GM19324 (cell line): ENCODE measurements at regions not wholly inside any gene's neighbourhood (a gene's known extent, or its start where the extent isn't known, plus 50 kb on each side); places are given as distances from the start of the nearest gene placed in this dataset.

ENCODE experiments used
- ATAC-seq: cut with Tn5 transposase; IDR thresholded peaks from one replicate; pipeline ENCODE4 v1.9.1; 2021; ENCODE audit warnings: mild to moderate bottlenecking, moderate library complexity; ENCODE audit not compliant: unreplicated experiment, low FRiP score

DNA sequence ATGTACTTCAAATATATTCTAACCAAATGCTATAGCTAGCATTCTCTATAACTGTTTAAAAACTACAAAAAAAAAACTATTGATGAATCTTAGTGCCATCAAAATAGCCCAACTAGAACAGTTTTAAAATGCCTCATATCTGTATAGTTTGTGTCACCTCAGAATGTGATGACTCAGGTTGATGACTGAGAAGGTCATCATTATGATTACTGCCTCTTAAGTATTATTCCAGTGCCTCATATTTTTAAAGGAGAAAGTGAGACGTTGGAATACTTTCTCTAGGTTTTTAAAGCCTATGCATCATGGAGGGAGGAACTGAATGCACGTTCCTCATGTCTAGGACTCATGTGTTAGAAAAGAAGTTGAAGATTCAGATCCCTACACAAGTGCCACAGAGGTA is 88.2 kb downstream of the TMA16 start:
- no peak for ATAC-seq

DNA sequence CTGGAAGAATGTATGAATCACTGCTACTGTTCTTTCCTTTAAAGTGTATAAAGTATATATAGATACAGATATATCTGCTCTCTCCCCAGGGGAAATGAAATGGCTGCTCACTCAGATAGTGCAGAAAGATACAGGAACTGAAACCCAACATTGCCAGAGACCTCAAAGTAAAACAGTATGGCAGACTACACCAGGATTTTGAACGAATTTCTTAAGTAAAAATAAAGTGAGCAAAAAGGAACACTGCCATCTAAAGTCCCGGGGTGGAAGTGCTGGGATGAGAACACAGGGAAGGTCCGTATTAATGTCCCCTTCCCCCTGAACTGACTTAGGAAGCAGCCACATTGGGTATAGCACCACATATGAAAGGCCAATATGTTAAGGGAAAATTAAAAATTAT is 93.4 kb downstream of the TMA16 start:
- peak; percentile 38 for ATAC-seq

DNA sequence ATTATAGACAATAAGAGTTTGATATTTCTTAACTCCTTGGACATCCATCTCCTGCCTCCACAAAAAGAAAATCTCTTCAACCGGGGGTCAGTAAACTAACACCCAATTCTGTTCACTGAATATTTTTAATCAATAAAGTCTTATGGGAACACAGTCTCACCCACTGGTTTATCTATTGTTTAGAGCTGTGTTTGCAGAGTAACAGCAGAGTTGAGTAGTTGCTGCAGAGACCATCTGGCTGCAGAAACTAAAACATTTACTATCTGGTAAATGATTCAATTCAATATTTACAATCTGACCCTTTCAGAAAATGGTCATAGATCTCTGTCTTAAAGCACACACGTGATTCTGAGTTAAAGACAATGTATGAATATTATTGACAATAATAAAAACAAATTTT is 94.0 kb downstream of the TMA16 start:
- ATAC-seq, result no peak

DNA sequence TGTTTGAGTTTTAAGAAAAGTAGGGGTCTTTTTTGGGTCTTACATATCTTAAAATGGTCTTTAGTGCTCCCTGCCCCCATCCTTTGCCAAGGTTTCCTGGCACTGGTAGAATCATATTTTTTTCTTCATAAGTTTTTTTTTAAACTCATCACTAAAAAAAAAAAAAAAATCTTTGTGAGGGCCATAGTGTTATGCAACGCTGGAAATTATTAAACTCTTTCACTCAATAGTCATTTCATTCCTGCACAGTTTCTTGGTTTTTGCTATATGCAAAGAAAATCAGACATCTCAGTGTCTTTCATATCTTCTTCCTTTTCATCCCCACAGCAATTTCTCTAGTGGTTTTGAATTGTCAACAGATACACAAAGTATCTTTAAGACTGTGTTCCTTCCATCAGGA is 95.6 kb downstream of the TMA16 start:
- no peak for ATAC-seq

DNA sequence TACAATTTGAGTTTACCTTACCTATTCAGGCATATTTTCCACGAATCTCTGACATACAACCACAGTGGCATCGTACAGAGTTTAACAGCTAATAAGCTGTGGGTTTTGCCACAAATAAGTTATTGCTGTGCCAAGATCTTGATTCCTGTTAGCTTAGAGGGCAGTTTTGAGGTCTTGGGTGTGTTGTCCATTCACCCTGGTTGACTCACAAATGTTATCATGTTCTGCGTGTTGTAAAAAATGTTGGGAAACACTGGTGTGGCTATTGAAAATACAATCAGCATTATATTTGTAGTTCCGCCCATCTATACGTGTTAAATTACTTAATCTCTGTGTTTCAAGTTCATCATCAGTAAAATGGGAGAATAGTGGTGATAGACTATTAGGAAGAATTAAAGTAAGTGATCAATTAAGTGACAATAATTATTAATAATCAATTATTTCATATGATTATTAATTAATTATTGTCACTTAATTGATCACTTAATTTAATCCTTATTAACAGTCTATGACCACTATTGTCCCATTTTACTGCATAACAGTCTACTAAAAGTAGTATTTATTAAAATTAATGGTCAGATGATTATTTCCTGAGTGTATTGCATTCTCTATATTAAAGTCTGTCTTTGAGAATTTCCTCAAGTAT is 96.3 kb downstream of the TMA16 start:
- ATAC-seq, result no peak

DNA sequence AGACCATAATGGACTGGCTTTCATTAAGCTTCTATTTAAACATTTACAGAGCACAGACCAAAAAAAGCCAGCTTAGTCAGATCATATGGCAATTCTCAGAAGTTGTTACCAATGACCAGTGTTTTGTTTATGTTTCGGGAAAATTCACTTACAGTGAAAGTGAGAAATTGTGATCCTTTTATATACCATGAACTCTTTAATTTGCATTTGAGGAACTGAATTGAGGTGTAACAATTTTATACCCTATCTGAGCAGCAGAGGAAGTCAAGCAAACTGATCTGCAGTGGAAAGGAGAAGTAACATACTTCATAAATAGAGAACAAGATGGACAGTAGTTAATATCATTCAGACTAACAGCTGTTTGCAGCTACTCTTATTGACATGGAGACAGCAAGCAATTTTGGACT is 97.1 kb downstream of the TMA16 start:
- ATAC-seq, result peak; percentile 91

DNA sequence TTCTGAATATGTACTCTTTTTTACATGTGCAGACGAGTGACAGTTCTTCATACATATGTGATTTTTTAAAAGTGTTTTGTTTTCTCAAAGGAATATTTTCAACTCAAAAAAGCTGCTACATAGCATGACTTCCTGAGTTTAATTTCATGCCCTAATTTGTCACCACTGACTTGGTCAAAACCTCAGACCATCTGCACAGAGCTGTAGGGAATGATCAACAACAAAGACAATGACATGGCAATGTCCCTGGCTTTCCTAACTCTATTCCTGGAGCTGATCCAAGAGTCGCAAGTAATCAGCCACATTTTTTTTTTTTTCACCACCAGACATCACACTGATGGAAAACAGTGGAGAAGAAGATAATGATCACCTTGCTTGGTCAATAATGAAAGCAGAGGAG is 97.7 kb downstream of the TMA16 start:
- no peak for ATAC-seq

DNA sequence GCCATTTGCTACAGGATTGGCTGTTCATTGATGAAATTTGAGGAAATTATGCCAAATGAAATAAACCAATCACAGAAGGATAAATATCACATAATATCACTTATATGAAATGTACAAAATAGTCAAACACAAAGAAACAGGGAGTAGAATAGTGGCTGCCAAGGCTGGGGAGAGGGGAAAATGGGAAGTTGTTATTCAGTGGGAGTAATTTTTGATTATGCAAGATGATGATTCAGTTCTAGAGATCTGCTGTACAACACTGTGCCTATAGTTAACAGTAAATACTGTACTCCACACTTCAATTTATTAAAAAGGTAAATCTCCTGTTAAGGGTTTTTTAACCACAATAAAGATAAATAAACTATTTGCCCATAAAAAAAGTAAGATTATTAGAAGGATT is 101.1 kb downstream of the TMA16 start:
- ATAC-seq, result no peak

DNA sequence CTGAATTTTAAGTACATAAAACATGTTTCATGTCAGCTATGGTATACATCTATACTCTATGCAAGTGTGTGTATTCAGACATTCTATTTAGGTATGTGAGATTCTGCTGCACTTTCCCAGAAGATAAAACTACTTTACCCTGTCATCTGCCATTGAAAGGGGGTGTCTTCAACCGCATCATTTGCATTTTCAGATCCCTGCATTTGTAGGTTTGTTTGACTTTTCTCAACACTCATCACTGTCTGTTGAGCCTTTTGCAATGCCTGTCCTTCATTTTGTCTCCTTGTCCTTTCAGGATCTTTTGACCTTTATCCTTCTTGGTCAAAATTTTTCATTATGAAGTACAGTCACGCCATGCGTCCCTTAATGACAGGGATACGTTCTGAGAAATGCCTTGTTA is 103.5 kb downstream of the TMA16 start:
- peak; percentile 72 for ATAC-seq

DNA sequence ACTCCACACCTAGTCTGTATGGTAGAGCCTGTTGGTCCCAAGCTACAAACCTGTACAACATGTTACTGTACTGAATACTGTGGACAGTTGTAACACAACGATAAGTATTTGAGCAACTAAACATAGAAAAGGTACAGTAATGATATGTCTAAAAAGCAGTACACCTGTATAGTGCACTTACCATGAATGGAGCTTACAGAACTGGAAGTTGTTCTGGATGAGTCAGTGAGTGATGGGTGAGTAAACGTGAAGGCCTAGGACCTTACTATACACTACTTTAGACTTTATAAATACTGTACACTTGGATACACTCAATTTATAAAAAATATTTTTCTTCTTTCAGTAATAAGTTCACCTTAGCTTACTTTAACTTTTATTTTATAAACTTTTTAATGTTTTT is 104.0 kb downstream of the TMA16 start:
- peak; percentile 18 for ATAC-seq

DNA sequence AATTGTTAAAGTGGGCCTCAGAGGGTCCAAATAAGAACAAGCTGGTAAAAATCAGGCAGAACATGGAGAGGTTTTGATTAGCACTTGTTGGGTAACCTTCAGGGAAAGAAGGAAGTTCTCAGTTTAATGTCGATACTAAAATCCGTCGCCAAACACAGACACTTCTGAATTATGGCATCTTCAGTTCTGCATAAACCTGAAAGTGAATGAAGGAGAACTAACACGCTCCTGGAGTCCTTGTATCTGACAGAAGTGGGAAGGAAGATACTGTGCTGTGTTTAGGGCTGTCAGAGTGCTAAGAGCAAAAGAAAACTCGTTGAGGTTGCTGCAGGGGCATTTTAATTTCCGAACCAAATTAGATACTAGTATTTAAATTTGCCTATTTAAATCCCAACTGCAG is 106.2 kb downstream of the TMA16 start:
- ATAC-seq, result no peak

DNA sequence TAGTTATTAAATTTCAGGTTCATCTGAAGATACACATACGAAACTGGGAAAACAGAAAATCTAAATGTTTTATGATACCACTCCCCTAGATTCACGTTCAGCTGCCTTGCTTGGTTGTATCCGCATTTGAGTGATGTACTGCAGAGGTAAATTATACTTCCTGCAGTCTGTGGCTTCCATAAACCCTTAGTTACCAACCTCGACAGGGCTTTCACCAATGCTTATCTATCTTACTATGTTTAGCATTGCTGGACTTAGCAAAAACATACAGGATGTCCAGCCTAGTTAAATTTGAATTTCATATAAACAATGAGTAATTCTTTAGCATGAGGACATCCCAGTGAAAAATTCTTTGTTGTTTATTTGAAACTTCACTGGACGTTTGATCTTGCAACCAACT is 108.8 kb downstream of the TMA16 start:
- no peak for ATAC-seq

DNA sequence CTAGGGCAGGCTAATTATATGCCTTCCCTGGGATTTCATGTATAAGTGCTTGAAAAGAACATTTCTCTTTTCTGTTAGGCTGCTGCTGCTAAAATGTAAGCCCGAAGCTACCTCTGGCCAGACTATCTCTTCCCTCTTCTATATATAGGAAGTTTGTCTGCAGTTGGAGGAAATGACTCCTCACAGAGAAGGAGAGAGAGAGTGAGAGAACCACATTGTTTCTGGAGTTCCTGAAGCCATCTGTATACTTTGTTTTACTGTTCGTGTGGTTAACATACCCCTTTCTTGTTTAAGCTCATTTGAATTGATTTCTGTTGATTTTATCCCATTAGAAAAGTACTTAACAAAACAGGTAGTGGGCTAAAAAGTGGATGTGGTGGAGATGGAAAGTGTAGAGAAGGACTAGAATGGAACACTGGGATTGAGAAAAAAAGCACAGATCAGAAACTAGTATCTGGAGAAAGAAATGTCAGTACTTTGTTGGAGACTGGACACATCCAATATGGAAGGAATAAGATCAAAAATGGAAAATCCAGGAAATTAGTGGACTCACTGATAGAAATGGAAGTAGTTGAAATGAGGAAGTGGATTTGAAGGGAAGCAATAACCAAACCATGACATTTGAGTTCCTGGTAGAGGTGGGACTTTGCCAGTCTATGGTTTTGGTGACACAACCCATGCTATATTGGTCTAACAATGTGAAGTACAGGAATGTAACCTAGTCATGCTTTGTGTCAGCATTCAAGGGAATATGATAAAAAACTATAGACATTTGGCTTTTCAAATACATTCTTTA is 112.6 kb downstream of the TMA16 start:
- ATAC-seq, result no peak

DNA sequence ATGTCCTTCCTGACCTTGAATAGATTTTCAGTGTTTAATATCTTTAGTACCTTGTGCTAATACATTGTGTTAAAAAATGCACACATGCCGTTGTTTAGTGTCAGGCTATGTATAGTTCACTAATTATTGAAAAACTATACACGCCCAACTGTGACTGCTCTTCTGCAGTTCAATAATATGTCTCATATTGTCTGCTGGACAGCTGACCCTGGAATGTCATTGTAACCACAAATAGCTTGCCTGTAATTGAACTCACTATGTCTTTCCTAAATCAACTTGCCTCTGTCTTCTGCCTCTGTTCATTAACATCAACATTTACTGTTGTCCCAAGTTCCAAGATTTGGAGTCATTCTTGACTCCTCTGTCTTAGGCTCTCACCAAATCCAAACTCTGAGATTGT is 114.5 kb downstream of the TMA16 start:
- ATAC-seq, result no peak

DNA sequence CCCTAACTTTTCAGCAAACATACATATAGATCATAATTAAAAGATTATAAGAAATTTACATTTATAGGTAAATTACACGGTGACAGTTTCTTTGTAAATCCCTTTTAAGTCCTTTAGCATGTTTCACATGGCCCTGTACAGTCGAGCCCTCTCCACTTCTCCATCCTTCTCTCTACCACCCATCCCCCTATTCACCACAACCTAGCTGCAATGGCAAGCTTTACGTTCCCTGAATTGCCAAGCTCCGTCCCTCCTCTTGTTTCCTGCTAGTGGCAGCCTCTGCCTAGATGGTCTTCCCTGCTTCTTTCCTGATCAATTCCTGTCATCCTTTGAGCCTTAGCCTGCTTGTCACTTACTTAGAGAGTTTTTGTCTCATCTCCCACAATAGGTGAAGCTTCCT is 116.2 kb downstream of the TMA16 start:
- no peak for ATAC-seq

DNA sequence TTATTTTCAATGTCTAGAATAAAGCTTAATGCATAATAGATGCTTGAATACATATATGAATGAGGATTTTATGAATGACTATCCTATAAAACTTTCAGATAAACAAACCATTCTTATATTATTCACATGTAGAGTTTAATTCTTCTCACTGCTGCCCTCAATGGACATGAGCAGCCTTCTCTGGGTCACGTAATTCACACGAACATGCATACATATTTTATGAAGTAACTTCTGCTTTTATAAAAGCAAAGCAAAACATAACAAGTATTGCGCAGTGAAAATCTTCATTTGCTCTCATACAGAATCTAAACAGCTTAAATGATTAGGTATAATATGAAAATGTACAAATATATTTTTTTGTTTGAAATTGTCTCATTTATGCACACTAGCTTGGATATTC is 116.7 kb downstream of the TMA16 start:
- no peak for ATAC-seq

DNA sequence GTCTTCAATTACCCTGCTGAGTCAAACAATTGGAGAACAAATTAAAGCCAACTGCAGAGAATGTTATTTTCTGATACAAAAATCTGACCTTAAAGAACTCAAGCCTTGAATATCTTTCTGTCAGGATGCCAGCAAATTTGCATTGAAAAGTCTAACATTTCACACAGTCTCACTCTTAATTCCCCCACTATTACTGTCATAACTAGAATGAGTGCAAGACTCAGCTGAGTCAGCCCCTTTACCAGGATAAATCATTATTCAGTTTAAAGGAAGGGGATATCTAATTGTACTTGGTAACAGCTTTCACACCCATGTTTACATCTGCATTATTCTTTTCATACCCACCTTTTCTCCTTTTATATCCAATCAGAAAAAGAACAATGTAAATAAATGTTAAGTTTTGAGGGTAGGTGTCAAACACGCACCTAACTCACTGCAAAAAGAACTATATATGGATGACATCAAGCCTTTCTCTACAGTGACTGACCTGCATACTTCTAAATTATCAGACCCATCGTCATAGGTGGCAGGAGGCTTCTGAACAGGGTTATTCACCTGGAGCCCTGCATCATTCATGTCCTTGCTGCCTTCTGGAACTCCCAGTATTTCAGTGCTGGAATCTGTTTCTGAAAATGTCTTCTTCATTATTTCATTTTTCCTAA is 117.4 kb downstream of the TMA16 start:
- peak; percentile 46 for ATAC-seq

DNA sequence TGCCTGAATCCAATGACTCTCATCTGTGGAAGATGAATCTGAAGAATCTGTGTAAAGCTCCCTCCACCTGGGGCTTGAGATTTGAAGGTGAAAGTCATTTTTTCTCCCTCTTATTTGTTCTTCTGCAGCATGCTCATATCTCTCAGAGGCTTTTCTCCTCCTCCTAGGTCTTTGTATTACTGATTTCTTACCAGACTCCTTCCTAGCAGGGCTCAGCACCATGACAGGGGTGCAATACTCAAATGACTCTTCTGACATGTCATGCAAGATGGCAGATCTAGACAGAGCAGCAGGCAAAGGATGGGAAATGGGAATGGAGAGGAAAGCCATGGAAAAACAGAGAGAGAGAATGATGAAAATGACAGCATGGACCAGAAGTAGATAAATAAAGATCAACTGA is 118.3 kb downstream of the TMA16 start:
- ATAC-seq, result no peak

DNA sequence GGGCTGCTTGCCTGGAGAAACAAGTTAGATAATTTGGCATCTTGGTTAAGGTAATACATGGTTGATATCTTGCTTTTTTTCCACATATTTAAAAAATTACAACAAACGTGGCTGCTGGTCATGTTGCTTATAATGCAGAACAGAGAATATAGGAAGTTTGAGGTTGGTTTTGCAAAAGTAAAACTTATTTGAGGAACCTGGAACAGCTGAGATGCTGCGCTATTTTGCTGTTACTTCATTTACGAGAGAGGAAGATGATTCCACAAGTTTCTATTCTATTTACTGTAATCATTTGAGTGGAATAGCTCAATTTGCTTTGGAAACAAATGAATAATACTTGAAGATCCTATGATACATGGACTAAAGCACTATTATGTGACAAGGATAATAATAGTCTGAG is 118.9 kb downstream of the TMA16 start:
- no peak for ATAC-seq

DNA sequence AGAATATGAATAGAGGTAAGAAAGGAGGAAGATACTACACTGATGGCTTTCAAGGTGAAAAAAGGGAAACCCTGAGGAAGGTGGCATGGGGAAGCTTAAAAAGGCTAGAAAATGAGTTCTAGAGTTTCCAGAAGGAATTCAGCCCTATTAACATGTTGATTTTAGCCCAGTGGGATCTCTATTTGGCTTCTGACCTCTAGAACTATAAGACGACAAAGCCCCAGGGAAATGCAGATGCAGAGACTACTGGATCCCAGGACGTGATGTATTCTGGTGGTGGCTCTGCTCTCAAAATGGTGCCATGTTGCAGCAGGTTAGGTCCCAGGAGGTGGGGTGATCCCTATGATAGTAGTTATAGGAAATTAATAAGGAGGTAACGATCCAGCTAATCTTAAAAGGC is 120.4 kb downstream of the TMA16 start:
- no peak for ATAC-seq

DNA sequence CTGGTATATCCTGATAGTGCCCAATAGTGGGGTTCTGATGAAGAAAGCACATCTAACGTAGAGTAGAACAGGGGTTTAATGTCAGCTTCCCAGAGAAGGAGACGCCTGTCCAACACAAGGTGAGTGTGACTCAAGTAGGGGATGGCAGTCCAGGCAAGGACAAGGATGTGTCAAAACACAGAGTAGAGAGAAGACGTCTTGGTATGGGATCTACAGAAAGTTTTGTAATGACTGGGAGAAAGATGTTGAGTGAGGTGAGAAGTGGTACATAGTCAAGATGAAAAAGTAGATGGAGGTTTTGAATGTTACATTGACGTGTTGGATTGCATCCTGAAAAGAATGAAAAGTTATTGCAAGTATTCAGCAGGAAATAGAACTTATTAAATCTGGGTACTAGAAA is 124.4 kb downstream of the TMA16 start:
- no peak for ATAC-seq

DNA sequence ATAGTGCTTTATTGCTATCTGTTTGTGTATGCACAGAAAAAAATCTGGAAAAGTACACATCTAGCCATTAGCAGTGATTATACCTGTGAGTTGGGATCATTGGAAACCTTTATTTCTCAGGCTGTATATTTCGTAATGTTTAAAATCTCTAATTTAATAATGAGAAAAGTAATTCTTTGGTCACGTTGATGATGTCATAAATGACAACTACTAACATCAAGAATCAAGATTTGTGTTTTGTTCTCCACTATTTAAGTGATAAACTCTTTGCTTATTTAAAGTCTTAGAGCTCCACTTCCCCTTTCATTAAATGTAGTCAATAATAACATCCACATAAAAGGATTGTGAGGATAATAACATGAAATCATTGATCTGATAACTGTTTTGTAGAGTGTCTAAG is 126.2 kb downstream of the TMA16 start:
- no peak for ATAC-seq
